ENCODE measurements at regions not wholly inside any gene's neighbourhood (a gene's known extent, or its start where the extent isn't known, plus 50 kb on each side); places are given as distances from the start of the nearest gene placed in this dataset.

DNA sequence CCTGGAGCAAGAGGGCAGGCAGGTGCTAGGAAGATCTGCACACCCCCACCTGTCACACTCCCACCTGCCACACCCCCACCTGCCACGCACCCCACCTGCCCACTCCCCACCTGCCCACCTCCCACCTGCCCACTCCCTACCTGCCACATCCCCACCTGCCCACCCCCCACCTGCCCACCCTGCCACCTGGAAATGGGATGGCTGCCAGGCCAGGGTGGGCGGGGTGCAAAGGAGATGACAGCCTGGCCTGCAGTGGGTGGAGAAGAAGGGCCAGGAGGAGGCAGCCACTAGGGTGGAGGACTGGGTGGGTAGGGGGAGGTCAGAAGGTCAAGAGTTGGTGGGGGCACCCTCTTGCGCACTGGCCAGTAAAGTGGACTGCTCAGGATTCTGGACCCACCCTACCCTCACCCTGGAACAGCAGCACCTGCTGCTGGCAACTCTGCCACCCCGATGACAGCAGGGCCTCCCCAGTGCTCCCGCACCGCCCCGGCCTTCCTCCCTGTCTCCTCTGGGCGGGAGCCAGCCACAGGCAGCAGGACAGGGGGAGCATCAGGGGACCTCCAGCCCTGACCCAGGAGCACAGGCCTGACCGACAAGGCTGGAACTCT is 66.8 kb upstream of the NKX1-1 start:
- no peak for DNase-seq

DNA sequence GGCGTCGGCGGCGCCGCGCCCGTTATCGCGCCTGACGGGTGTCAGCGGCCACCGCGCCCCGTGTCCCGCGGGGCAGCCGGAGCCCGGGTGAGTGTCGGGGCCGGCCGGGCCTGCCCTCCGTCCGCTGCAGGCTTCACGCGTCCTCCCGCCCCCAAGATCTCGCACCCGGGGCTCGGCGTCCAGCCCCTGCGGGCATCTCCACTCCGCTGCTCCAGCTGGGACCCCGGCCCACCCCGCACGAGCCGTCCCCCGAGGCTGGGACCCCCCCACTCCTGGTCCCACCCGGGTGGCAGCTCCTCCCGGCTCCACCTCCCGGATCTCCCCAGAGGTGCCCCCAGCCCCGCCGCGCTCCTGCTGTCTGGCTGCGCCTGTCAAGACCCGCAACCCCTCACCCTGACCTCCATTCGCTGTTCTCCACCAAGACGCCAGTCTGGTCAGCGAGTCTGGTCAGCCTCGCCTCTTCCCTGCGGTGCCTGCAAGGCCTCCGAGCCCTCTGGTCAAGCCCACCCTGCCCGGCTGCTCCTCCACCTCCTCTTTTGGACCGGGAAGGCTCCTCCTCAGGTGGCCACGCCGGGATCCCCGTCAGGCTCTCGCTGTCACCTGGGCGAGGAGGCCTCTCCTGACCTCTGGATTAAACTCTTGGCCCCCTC is 66.0 kb upstream of the NKX1-1 start:
- no peak for DNase-seq

DNA sequence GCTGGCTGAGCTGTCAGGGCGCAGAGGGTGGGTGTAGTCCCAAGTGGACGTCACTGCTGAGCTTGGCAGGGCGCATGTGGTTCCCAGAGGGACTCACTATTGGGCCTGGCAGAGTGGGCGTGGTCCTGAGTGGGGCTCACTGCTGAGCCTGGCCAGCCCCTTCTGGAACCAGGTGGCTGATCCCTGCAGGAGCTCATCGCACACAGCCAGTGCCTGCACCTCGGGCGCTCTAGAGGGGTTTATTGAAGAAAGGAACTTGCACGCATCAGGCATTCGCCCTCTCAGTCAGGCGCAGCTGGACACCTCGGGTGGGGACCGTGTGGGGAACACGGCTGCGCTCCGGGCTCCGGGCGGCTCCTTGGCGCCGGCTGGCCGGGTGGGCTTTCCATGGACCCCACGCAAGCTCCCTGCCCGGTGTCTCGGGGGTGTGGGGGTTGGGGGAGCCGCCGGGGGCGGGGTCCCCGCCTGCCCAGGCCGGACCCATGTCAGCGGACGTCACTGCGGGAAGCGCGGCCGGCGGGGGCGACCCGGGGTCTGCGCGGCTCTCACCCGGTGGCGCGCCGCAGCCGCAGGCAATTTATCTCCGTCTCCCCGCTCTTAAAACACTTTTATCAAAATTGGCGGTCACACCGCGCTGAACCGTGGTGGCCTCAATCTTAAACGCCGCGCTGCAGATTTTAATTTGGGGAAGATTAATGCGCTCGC is 65.4 kb upstream of the NKX1-1 start:
- no peak for DNase-seq

DNA sequence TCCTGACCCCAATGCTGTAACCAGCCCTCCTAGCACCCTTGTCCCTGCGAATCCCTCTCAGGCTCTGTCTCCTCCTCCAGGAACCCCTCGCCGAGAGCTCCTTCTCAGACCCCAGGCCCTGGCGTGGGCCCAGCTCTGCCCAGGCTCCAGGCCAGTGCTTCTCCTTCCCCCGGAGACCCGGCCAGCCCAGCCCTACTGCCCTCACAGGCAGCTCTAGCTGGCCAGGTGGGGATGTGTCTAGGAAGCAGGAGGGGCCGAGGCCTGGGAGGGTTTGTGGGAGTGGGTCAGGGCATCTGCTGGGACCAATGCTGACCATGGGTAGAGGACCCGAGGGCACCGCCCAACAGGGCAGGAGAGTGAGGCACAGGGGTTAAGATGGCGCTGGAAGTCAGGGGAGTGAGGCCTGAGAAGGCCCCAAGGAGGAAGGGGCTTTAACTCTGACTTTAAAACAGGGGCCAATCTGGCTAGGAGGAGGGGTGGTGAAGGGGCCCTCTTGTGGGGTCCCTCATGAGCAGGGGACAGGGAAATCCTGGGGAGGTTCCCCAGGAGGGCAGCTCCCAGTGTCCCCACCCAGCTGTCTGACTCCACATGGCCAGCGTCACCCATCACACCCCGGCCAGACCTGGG is 64.7 kb upstream of the NKX1-1 start:
- DNase-seq, result no peak

DNA sequence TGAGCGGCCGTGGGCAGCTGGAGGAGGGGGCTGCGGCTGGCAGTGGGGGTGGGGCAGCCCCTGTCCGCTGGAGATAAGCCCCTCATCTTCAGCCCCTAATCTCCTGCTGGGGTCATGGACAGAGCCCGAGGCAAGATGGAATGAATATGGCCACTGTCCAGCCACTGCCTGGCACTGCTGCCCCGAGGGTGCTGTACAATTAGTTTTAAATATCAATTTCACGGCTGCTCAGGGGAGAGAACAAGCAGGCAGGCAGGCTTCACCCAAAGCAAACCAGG is 64.1 kb upstream of the NKX1-1 start:
- no peak for DNase-seq

DNA sequence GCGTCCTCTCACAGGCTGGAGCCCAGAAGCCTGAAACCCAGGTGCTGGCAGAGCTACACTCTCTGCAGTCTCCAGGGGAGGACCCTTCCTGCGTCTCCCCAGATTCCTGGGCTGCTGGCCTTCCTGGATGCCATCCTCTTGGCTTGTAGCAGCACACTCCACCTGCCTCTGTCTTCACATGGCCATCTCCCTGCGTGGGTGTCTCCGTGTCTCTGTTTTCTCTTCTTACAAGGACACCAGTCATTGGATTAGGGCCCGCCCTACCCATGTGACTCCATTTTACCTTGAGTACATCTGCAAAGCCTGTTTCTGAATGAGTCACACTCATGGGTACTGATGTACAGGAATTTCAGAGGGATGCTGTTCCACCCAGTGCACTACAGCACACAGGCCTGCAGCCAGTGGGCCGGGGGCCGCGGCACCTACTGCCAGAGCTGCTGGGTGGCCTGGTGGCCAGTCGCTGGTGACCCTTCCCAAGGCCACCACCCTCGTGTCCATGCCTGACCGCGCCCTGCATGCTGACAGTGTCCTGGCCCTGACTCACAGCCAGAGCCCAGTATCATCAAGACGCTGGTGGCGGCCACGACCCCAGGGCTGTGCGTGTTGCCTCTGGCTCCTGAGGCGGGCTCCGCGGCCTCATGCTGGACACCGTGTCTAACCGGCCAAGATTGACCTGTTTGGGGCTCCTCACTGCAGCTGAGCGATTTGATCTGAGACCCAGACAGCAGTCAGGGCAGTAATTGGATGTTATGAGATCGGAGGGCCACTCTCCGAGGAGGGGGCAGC is 63.6 kb upstream of the NKX1-1 start:
- DNase-seq, result no peak

DNA sequence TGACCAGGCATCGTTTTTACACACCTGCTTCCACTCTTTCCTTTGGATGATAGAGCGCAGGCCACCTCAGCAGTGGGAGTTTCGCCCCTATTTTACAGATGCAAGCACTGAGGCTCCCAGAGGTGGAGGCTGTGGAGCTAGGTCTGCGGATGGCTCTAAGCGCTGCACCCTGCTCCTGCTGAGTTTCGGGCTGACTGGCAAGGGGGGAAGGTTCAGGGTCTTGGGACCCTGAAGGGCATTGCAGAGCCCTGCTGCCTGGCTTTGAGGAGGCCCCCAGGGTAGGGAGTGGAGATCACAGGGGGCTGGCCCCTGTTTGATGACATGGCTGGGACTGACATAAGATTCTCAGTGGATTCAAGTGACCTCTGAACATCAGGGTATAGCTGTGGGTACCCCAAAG is 62.8 kb upstream of the NKX1-1 start:
- DNase-seq, result no peak

DNA sequence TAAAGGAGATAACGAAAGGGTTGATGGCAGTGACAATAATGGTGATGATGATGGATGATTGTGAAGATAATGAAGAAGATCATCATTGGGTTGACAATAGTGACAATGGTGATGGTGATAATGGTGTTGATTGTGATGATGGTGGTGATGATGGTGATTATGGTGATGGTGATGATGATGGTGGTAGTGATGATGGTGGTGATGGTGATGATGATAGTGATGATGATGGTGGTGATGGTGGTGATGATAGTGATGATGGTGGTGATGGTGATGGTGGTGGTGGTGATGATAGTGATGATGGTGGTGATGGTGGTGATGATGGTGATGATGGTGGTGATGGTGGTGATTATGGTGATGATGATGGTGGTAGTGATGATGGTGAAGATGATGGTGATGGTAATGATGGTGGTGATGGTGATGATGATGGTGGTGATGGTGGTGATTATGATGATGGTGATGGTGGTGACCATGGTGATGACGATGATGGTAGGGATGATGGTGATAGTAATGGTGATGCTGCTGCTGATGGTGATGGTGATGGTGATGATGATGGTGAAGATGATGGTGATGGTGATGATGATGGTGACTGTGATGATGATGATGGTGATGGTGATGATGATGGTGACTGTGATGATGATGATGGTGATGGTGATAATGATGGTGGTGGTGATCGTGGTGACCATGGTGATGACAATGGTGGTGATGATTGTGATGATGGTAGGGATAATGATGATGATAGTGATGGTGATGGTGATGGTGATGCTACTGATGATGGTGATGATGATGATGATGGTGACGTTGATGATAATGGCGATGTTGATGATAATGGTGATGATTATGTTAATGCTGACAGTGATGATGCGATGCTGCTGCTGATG is 61.6 kb upstream of the NKX1-1 start:
- no peak for DNase-seq

DNA sequence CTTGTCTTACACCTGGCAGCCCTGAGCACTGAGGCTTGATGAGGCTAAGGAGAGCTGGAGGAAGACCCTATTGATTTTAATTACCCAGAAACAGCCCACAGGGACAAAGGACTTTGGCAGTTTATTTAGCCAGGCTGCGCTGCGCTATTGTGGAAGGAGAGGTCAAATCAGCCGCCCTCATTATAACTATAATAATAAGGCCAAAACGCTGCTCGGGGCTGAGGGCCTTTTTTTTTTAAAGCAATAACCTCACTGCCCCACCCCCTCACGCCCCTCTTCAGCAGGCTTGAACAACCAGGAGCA is 60.6 kb upstream of the NKX1-1 start:
- DNase-seq, result no peak

DNA sequence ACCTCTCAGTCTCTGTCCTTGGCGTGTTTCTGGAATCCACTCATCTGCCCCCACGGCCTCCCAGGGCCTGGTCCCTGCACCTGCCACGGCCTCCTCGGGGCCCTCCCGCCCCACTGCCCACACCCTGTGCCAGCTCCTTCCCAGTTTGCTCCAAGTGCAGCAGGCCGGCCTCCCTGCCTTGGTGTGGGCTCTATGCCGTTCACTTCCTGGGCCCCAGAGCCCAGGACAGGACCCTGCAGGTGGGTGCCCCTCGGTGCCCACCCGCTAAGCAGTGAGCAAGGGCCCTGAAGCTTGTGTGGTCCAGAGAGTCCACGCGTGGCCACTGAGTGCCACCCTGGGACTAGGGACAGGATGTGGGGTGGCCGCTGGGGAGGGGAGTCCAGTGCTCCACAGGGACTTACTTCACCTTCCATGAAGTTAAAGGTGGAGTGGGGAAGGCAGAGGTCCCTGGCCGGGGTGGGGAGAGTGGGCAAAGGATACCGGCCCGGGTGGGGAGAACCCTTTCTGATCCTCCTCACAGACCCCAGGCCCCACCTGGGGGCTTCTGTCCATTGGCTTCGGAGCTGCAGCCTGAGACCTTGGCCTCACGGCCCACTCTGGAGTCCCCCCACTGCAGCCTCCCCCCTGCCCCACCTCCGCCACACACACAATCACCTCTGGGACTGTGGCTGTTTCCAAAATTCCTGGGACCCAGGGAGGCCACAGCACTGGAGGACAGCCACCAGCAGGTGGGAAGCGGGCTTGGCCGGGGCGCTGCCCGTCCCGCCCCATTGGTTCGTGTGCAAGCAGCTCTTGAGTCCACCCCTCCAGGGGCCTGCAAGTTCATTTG is 60.0 kb upstream of the NKX1-1 start:
- no peak for DNase-seq

DNA sequence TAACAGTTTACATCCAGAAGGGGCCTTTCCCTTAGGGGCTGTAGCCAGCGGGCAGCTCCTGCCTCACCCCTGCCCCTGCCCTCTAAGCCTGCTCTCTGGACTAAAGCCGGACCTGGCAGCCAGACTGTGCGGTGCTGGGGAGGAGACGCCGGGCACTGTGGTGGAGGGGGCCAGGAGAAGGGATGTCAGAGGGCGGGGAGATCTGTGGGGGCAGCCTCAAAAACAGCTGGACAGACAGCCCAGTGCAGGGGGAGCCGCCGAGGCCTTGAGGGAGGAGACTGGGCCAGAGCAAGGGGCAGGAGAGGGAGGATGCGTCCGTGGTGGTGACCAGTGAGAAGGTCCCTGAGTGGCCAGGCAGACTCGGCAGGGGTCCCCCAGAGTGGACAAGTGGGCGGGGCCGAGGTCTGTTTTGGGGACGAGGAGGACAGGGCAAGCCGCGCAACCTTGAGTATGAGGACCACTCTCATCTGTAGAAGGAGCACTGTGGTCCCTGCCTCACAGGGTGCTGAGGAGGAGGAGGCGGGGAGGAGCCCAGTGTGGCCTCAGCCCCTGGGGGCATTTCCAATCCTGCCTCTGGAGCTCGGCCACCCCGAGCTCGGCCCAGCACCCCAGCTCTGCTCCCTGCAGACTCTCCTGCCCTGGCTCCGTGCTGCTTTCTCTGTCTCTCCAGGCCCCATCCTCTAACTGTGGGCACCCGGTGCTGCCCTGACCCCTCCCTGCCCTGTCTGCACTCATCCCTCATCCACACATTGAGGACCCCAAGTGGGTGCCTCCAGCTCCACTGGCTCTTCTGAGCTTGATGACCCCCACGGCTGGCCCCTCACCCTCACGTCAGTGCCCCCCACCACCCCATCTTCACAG is 59.2 kb upstream of the NKX1-1 start:
- DNase-seq, result no peak

DNA sequence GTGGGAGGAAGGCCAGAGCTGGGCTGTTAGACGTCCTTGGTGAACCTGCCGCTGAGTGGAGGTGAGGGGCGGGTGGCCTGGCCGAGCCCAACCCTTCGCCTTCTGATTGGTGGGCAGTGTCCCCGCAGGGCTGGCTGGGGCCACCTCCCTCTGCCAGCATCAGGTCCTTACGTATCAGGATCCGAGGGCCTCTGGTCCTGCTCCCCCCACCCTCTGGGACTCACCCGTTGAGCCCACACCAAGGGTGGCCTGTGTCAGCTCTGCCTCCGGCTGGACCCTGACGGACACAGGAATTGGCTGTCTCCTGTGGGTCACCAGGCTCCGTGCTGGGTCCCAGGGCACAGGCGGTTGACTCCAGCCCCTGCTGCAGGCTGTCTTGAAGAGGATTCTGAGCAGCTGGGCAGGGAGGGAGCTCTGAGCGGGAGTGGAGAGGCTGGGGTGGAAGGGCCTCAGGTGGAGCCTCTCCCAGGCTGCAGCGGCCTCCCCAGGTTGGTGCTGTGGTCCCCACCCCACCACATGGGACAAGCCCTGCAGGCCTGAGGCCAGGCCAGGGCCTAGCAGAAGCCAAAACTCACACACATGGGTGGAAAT is 58.4 kb upstream of the NKX1-1 start:
- no peak for DNase-seq

DNA sequence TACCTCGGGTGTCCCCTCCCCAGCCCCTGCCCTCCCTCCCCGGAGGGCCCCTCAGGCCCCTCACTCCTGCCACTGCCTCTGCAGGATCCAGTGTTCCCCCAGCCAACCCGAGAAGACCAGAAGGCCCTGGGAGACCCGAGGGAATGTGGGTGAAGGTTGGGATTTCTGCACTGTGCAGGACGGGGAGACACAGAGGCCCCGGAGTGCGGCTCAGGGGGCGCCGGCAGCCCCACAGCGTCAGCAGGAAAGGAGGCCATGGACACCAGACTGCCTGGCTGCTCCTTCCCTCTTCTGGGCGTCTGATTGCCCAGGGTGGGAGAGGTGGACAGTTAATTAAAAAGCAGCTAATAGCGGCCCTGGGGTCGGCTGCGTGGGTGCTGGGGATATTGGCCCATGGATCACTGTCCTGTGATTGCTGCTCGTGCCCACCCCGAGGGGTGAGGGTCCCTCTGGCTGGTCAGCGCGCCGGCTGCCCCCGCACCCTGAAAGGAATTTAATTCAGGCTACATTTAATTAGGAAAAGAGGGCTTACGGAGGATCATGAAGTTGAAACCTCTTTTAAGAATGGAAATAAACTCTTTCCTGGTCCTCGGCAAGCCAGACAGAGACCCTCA is 57.8 kb upstream of the NKX1-1 start:
- DNase-seq, result no peak

DNA sequence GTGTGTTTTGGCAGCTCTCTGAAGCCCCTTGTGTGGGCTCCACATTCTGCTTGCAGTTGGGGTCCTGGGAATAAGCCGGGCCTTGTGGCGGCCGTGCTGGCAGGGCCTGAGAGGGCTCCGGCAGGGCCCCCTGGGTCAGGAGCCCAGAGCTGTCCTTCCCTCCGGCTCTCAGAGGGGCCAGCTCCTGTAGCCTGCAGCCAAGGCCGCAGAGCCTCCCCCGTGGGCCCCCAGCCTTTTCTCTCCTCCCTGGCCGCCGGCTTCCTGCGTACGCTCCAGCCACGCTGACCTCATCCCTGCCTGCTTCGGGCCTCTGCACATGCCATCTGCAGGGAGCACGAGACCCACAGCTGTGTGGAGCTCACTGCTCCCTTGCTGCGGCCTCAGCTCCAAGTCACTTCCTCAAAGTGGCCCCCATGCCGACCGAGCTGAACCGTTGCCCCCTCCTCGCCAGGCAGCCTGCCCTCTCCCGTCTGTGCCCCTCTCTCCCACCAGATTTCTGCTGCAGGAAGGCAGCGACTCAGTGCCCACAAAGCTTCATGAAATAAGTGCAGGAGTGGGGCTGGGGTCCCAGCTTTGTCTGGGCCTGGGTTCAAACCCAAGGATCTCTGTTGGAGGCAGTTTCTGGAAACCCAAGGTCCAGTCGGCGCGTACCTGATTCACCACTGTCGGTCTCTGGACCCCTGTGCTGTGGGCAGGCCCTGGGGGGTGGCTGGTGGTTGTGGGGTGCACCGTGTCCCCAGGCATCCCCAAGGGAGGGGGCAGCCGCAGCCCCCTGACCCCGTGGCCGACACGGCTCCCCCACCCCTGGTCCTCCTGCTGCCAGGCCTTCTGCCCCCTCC is 57.1 kb upstream of the NKX1-1 start:
- no peak for DNase-seq

DNA sequence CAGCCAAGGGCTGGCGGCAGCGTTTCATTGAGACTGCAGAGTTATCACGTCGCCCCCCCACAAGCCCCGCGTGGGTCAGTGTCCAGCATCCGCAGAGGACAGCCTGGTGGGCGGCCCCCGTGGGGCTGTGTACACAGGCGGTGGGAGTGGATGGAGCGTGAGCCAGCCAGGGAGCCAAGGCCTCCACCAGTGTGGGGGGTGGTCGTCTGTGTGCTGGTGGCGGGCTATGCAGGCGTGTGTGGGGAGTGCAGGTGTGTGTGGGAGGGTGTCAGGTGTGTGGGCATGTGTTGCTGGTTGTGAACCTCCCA is 56.5 kb upstream of the NKX1-1 start:
- DNase-seq, result no peak

DNA sequence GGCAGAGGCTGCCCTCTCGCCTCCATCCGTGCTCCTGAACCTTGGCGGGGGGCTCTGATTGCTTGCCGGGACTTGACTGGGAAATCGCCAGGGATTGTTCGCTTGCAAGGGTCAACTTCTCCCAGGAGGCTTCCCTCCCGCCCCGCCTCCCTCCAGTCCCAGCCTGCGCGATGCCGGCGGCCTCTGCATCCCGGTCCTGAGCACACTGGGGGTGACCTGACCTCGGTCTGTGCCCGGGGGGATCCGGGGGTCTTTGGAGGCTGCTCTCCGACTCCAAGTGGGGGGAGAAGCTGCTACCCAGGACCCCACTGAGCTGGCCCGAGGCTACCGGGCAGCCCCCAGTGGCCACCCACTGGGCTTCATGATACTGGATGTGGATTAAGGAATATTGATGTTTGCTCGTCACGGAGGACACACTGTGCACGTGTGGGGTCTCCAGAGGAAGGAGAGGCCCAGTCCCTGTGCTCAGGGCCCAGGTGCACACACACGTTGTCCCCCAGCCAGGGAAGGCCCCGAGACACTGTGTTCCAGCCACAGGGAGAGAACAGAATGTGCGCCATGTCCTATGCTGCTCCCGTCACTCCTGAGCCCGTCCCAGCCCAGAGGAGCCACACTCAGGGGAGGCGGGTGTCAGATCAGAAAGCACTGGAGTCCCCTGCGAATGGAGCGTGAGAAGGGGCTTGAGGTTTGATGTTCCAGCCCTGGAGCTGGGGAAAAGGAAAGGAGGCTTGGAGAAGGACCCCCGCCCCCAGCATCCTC is 55.9 kb upstream of the NKX1-1 start:
- DNase-seq, result no peak

DNA sequence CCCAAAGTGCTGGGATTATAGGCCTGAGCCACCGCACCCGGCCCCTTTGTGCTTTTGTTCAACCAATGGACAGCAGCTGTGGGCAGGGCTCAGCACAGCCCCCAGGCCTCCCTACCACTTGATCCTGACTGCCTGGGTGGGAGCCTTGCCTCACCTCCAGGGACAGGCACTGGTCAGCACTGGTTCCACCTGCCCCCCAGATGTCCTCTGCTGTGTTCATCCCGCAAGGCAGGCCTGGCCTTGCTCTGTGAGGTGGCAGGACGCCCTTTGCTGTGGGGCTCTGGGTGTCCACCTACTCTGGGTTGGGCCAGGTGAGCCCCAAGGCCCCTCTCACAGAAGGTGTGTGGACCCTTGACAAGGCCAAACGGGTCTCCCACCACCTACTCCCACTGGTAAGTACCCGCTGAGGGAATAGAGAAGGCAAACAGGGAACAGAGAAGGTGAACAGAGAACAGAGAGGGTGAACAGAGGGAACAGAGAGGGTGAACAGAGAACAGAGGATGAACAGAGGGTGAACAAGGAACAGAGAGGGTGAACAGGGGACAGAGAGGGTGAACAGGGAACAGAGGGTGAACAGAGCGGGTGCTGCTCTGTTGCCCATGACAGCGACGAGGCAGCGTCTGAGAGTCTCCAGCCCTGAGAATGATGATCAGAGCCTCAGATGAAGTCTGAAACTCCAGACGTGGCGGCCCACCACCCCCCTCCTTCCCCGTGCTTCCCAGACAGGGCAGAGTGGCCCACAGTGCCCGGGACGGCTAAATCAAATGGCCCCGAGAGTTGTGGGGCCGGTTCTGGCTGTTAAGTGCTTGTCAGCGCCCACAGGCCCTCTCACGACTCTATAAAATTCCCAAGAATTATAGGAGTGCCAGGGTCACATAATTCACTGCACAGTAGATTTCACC is 55.0 kb upstream of the NKX1-1 start:
- no peak for DNase-seq

Measured in NCI-H2029 treated with DMSO at 0.1 percent for 48 hours (cell line).